Omental fat pad (tissue), 3 donors: ENCODE measurements at regions not wholly inside any gene's neighbourhood (a gene's known extent, or its start where the extent isn't known, plus 50 kb on each side); places are given as distances from the start of the nearest gene placed in this dataset.

Experiments used
- ATAC-seq: fragments of 150-250 bp; one replicate; pipeline ENCODE4 v1.9.1; 2016; ENCODE audit warnings: mild to moderate bottlenecking, moderate library complexity; ENCODE audit not compliant: low FRiP score
- DNase-seq: peaks from one replicate; pipeline ENCODE4 v3.0.0-alpha.2; 2019; ENCODE audit warnings: low spot score
- TF ChIP-seq, protein P1 (sequence below), 3 donors: fragments of 450-650 bp; IDR thresholded peaks; one replicate each; pipeline ENCODE4 v1.5.1; 2016 to 2017; ENCODE audit warnings: antibody characterized with exemption in 3 of 3, mild to moderate bottlenecking in 3 of 3, moderate library complexity in 2 of 3

DNA sequence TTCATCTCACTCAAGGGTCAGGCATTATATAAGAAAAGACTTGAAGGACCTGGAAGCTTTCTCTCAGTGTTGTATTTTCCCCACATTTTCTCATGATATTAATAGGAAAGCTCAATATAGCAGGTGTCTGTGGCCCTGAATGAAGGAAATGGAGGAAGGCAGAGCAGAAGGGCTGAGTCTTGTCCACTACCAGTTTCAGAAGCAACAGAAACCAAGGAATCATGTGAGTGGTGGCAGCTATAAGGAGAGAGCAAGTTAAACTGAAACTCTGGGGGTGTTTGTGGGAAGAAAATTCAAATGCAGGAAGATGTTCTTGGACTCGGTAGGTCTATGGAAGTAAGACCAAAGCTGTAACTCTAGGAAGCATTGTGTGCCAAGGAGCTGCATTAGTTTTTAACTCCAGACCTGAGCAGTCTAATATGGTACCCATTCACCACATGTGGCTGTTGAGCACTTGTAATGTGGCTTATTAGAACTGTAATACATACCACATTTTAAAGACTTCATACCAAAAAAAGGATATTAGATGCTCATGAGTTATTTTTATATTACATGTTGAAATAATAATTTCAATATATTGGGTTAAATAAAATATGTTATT is 278.8 kb upstream of the GADL1 start:
- ATAC-seq = no peak
- DNase-seq = no peak
- TF ChIP-seq, protein P1, sequence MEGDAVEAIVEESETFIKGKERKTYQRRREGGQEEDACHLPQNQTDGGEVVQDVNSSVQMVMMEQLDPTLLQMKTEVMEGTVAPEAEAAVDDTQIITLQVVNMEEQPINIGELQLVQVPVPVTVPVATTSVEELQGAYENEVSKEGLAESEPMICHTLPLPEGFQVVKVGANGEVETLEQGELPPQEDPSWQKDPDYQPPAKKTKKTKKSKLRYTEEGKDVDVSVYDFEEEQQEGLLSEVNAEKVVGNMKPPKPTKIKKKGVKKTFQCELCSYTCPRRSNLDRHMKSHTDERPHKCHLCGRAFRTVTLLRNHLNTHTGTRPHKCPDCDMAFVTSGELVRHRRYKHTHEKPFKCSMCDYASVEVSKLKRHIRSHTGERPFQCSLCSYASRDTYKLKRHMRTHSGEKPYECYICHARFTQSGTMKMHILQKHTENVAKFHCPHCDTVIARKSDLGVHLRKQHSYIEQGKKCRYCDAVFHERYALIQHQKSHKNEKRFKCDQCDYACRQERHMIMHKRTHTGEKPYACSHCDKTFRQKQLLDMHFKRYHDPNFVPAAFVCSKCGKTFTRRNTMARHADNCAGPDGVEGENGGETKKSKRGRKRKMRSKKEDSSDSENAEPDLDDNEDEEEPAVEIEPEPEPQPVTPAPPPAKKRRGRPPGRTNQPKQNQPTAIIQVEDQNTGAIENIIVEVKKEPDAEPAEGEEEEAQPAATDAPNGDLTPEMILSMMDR (IDR thresholded peaks at IDR 0.05) = no peak

- DNase-seq (no peak), ATAC-seq (no peak)
- TF ChIP-seq, protein P1 (IDR thresholded peaks at IDR 0.05) = no peak
Observed at GRCh38 chr3:31174079-31174478, 279.6 kb upstream of the GADL1 start.

DNA sequence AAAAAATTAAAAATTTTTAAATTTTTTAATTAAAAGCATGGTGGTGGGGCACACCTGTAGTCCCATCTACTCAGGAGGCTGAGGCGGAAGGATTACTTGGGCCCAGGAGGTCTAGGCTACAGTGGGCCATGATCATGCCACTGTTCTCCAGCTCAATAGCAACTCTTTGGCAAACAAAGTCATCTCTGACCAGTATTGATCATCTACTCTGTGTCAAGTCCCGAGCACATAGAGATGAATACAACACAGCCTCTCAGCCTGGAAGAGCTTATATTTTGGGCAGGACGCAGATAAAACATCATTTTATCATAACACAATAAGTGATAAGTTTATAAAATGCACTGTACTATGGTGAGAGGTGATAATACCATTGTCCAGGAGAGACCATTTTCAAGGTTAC is 281.6 kb upstream of the GADL1 start:
- DNase-seq = no peak
- ATAC-seq = no peak
- TF ChIP-seq, protein P1 (IDR thresholded peaks at IDR 0.05) = no peak

GRCh38 chr3:31178467-31178866 is 284.0 kb upstream of the GADL1 start:
- no peak for ATAC-seq
- TF ChIP-seq, protein P1 (IDR thresholded peaks at IDR 0.05) = no peak
- DNase-seq = no peak

GRCh38 chr3:31179768-31180167 is 285.3 kb upstream of the GADL1 start:
- DNase-seq = no peak
- no peak for ATAC-seq
- TF ChIP-seq, protein P1 (IDR thresholded peaks at IDR 0.05) = no peak

GRCh38 chr3:31180274-31180673 is 285.8 kb upstream of the GADL1 start:
- ATAC-seq (no peak), DNase-seq (no peak)
- TF ChIP-seq, protein P1 (IDR thresholded peaks at IDR 0.05) = no peak

- DNase-seq = no peak
- TF ChIP-seq, protein P1 (IDR thresholded peaks at IDR 0.05) = no peak
- ATAC-seq = no peak
Observed at GRCh38 chr3:31181661-31182060, 287.2 kb upstream of the GADL1 start.
